ENCODE measurements at regions not wholly inside any gene's neighbourhood (a gene's known extent, or its start where the extent isn't known, plus 50 kb on each side); places are given as distances from the start of the nearest gene placed in this dataset.

DNA sequence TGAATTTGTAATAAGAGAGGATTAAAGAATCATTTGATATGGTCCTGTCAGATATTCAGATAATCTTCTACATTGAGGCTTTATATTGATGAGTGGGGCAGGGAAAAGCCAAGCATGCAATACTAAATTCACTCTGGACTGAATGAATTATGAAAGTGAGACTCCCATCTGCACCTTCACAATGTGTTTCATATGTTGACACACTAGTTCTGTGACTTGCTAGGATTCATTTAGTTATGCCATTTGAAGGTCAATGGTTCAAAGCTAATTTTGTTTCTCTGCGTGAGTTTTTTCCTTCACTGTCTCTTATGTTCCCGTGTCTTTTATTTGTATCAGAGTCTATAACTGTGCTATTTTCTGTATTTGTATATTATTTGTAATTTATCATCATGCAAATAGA is 1332.5 kb downstream of the KCNT2 start:
- H3K4me1 Mint-ChIP-seq: peaks cover 5% of the 10 kb centered on the region
- Histone ChIP-seq H3K9me3 (ENCODE audit: control insufficient read depth, low read length) (no peaks in the 10 kb centered on the region), H3K4me3 (ENCODE audit: low read length) (no peak overlapping the region), H3K27me3 (ENCODE audit: control insufficient read depth, insufficient read depth, low read length, poor library complexity, severe bottlenecking) (peaks cover 21% of the 10 kb centered on the region), H3K4me1 (ENCODE audit: control insufficient read depth, insufficient read depth, low read length) (no peaks in the 10 kb centered on the region), H3K36me3 (ENCODE audit: control insufficient read depth, insufficient read depth, low read length) (no peaks in the 10 kb centered on the region), H3K27ac (ENCODE audit: low read depth, low read length) (no peak overlapping the region), H3K9ac (ENCODE audit: extremely low read depth, low read length, poor library complexity, severe bottlenecking) (no peak overlapping the region)
- H3K9me3 Mint-ChIP-seq: no peaks in the 10 kb centered on the region
- WGBS, 2 experiments (ENCODE audit: insufficient coverage in 1 of 2, insufficient read length in 1 of 2): 100% methylated on average over 1 of the region's 2 CpGs; no CpG with 5 or more reads in 1 of the 2 experiments
- H3K27me3 Mint-ChIP-seq (ENCODE audit: insufficient read depth): peaks cover 11% of the 10 kb centered on the region
- no peak overlapping the region for H3K27ac Mint-ChIP-seq
- H3K36me3 Mint-ChIP-seq (ENCODE audit: low read depth): no peaks in the 10 kb centered on the region
- H3K4me3 Mint-ChIP-seq: no peak overlapping the region
- TF ChIP-seq CTCF (conservative IDR thresholded peaks at IDR 0.05): no peak
- DNase-seq: no peak

- no peaks in the 10 kb centered on the region for H3K4me1 ChIP-seq (ENCODE audit: control insufficient read depth, insufficient read depth, low read length)
- peak; percentile 44 for DNase-seq
- no peak for TF ChIP-seq CTCF (conservative IDR thresholded peaks at IDR 0.05)
- H3K9me3 ChIP-seq (ENCODE audit: control insufficient read depth, low read length): no peaks in the 10 kb centered on the region
- H3K27ac ChIP-seq (ENCODE audit: low read depth, low read length): no peak overlapping the region
- no peaks in the 10 kb centered on the region for H3K4me1 Mint-ChIP-seq
- 64 to 87% methylated on average over 3 to 4 of the region's 4 CpGs for WGBS, 2 experiments (ENCODE audit: insufficient coverage in 1 of 2, insufficient read length in 1 of 2)
- H3K27me3 ChIP-seq (ENCODE audit: control insufficient read depth, insufficient read depth, low read length, poor library complexity, severe bottlenecking): no peaks in the 10 kb centered on the region
- H3K27me3 Mint-ChIP-seq (ENCODE audit: insufficient read depth): no peaks in the 10 kb centered on the region
- H3K4me3 ChIP-seq (ENCODE audit: low read length): no peak overlapping the region
- H3K27ac Mint-ChIP-seq: no peak overlapping the region
- no peaks in the 10 kb centered on the region for H3K9me3 Mint-ChIP-seq
- no peak overlapping the region for H3K4me3 Mint-ChIP-seq
- H3K36me3 Mint-ChIP-seq (ENCODE audit: low read depth): no peaks in the 10 kb centered on the region
- H3K9ac ChIP-seq (ENCODE audit: extremely low read depth, low read length, poor library complexity, severe bottlenecking): no peak overlapping the region
- no peaks in the 10 kb centered on the region for H3K36me3 ChIP-seq (ENCODE audit: control insufficient read depth, insufficient read depth, low read length)
These were observed 1356.3 kb downstream of the KCNT2 start for GRCh38 chr1:195251900-195252299.

- no peak for TF ChIP-seq CTCF (conservative IDR thresholded peaks at IDR 0.05)
- no peaks in the 10 kb centered on the region for H3K36me3 Mint-ChIP-seq (ENCODE audit: low read depth)
- Histone ChIP-seq H3K4me1 (ENCODE audit: control insufficient read depth, insufficient read depth, low read length) (no peaks in the 10 kb centered on the region), H3K4me3 (ENCODE audit: low read length) (no peak overlapping the region), H3K9ac (ENCODE audit: extremely low read depth, low read length, poor library complexity, severe bottlenecking) (no peak overlapping the region), H3K27ac (ENCODE audit: low read depth, low read length) (no peak overlapping the region), H3K36me3 (ENCODE audit: control insufficient read depth, insufficient read depth, low read length) (no peaks in the 10 kb centered on the region), H3K9me3 (ENCODE audit: control insufficient read depth, low read length) (no peaks in the 10 kb centered on the region), H3K27me3 (ENCODE audit: control insufficient read depth, insufficient read depth, low read length, poor library complexity, severe bottlenecking) (no peaks in the 10 kb centered on the region)
- DNase-seq: no peak
- H3K27ac Mint-ChIP-seq: no peak overlapping the region
- H3K4me3 Mint-ChIP-seq: no peak overlapping the region
- H3K27me3 Mint-ChIP-seq (ENCODE audit: insufficient read depth): no peaks in the 10 kb centered on the region
- WGBS, 2 experiments (ENCODE audit: insufficient coverage in 1 of 2, insufficient read length in 1 of 2): 94 to 100% methylated on average over 1 to 3 of the region's 3 CpGs
- H3K9me3 Mint-ChIP-seq: no peaks in the 10 kb centered on the region
- H3K4me1 Mint-ChIP-seq: no peaks in the 10 kb centered on the region
These were observed 1364.7 kb downstream of the KCNT2 start for GRCh38 chr1:195243492-195243891.
